ENCODE measurements at regions not wholly inside any gene's neighbourhood (a gene's known extent, or its start where the extent isn't known, plus 50 kb on each side); places are given as distances from the start of the nearest gene placed in this dataset.

DNA sequence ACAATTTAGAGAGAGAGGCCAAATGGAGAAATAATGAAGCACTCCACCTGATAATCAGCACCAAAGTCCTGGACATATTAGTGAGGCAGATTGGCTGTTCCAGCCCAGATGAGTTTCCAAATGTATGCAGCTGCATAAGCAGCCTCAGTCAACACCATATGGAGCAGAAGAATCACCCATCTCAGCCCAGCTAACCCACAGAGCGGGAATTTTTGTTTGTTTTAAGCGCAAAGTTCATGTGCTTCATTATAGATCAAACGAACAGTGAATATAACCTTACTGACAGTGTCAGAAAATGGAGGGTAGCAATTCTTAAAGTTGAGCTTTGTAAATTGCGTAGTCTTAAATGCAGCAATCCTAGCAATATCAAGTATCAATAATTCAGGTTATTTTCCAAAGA is 234.0 kb upstream of the CEP162 start:
- TF ChIP-seq SP1 (IDR thresholded peaks at IDR 0.05), result no peak
- no peak for TF ChIP-seq NR2F2 (IDR thresholded peaks at IDR 0.05)
- TF ChIP-seq HNF4G (IDR thresholded peaks at IDR 0.05), result no peak
- TF ChIP-seq, protein P1, sequence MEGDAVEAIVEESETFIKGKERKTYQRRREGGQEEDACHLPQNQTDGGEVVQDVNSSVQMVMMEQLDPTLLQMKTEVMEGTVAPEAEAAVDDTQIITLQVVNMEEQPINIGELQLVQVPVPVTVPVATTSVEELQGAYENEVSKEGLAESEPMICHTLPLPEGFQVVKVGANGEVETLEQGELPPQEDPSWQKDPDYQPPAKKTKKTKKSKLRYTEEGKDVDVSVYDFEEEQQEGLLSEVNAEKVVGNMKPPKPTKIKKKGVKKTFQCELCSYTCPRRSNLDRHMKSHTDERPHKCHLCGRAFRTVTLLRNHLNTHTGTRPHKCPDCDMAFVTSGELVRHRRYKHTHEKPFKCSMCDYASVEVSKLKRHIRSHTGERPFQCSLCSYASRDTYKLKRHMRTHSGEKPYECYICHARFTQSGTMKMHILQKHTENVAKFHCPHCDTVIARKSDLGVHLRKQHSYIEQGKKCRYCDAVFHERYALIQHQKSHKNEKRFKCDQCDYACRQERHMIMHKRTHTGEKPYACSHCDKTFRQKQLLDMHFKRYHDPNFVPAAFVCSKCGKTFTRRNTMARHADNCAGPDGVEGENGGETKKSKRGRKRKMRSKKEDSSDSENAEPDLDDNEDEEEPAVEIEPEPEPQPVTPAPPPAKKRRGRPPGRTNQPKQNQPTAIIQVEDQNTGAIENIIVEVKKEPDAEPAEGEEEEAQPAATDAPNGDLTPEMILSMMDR (IDR thresholded peaks at IDR 0.05; ENCODE audit: low read depth, low read length, missing input control), result no peak
- TF ChIP-seq, protein P2, sequence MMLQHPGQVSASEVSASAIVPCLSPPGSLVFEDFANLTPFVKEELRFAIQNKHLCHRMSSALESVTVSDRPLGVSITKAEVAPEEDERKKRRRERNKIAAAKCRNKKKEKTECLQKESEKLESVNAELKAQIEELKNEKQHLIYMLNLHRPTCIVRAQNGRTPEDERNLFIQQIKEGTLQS (IDR thresholded peaks at IDR 0.05), result no peak
- TF ChIP-seq, protein P3, sequence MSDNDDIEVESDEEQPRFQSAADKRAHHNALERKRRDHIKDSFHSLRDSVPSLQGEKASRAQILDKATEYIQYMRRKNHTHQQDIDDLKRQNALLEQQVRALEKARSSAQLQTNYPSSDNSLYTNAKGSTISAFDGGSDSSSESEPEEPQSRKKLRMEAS (IDR thresholded peaks at IDR 0.05), result no peak
- TF ChIP-seq, protein P4, sequence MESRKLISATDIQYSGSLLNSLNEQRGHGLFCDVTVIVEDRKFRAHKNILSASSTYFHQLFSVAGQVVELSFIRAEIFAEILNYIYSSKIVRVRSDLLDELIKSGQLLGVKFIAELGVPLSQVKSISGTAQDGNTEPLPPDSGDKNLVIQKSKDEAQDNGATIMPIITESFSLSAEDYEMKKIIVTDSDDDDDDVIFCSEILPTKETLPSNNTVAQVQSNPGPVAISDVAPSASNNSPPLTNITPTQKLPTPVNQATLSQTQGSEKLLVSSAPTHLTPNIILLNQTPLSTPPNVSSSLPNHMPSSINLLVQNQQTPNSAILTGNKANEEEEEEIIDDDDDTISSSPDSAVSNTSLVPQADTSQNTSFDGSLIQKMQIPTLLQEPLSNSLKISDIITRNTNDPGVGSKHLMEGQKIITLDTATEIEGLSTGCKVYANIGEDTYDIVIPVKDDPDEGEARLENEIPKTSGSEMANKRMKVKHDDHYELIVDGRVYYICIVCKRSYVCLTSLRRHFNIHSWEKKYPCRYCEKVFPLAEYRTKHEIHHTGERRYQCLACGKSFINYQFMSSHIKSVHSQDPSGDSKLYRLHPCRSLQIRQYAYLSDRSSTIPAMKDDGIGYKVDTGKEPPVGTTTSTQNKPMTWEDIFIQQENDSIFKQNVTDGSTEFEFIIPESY (IDR thresholded peaks at IDR 0.05), result no peak
- no peak for TF ChIP-seq FOXA2 (IDR thresholded peaks at IDR 0.05)
- TF ChIP-seq FOXA1 (IDR thresholded peaks at IDR 0.05), result no peak
- TF ChIP-seq TAF1 (conservative IDR thresholded peaks at IDR 0.05), result no peak
- no peak for TF ChIP-seq RAD21 (IDR thresholded peaks at IDR 0.05)
- TF ChIP-seq YY1 (IDR thresholded peaks at IDR 0.05), result no peak
- no peak for TF ChIP-seq GABPA (IDR thresholded peaks at IDR 0.05 in 1 of 2, conservative IDR thresholded peaks at IDR 0.05 in 1 of 2)
- no peak for TF ChIP-seq JUND (IDR thresholded peaks at IDR 0.05)
- no peak for TF ChIP-seq HNF4A (conservative IDR thresholded peaks at IDR 0.05)
- TF ChIP-seq EGR1 (IDR thresholded peaks at IDR 0.05; ENCODE audit: low read depth in 2 of 2), result no peak
- no peak for TF ChIP-seq RXRA (IDR thresholded peaks at IDR 0.05)
- TF ChIP-seq, protein P5, sequence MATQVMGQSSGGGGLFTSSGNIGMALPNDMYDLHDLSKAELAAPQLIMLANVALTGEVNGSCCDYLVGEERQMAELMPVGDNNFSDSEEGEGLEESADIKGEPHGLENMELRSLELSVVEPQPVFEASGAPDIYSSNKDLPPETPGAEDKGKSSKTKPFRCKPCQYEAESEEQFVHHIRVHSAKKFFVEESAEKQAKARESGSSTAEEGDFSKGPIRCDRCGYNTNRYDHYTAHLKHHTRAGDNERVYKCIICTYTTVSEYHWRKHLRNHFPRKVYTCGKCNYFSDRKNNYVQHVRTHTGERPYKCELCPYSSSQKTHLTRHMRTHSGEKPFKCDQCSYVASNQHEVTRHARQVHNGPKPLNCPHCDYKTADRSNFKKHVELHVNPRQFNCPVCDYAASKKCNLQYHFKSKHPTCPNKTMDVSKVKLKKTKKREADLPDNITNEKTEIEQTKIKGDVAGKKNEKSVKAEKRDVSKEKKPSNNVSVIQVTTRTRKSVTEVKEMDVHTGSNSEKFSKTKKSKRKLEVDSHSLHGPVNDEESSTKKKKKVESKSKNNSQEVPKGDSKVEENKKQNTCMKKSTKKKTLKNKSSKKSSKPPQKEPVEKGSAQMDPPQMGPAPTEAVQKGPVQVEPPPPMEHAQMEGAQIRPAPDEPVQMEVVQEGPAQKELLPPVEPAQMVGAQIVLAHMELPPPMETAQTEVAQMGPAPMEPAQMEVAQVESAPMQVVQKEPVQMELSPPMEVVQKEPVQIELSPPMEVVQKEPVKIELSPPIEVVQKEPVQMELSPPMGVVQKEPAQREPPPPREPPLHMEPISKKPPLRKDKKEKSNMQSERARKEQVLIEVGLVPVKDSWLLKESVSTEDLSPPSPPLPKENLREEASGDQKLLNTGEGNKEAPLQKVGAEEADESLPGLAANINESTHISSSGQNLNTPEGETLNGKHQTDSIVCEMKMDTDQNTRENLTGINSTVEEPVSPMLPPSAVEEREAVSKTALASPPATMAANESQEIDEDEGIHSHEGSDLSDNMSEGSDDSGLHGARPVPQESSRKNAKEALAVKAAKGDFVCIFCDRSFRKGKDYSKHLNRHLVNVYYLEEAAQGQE (IDR thresholded peaks at IDR 0.05), result no peak
- Histone ChIP-seq H3K27ac (ENCODE audit: low read depth in 1 of 2, low read length in 2 of 2) (no peak overlapping the region), H3K36me3 (ENCODE audit: control insufficient read depth in 4 of 4, insufficient read depth in 3 of 4, low read depth in 1 of 4, low read length in 3 of 4) (no peaks in the 10 kb centered on the region), H3K4me3 (ENCODE audit: low read depth in 1 of 3, low read length in 3 of 3) (no peak overlapping the region), H3K27me3 (ENCODE audit: control insufficient read depth in 4 of 4, insufficient read depth in 4 of 4, low read length in 3 of 4) (no peaks in the 10 kb centered on the region), H3K4me1 (ENCODE audit: control insufficient read depth in 4 of 4, insufficient read depth in 4 of 4, low read length in 3 of 4) (no peaks in the 10 kb centered on the region), H3K9me3 (ENCODE audit: control insufficient read depth in 4 of 4, low read length in 3 of 4) (no peaks in the 10 kb centered on the region), H3K9ac (ENCODE audit: low read depth in 1 of 2, low read length in 2 of 2) (no peak overlapping the region)
- 87% methylated on average over 4 of the region's 4 CpGs for WGBS
- DNase-seq (ENCODE audit: low spot score), result no peak

Data from liver (tissue), 8 donors.